Occipital lobe (tissue), 1 donor: ENCODE measurements at regions not wholly inside any gene's neighbourhood (a gene's known extent, or its start where the extent isn't known, plus 50 kb on each side); places are given as distances from the start of the nearest gene placed in this dataset.
"Not testable (repeated sequence)": the region's sequence is repeated elsewhere in the genome, so short reads cannot be mapped to it uniquely, and the experiment has no call there.

Experiments used
- DNase-seq: peaks from one replicate; lab custom pipeline; 2025; lab: John Stamatoyannopoulos, UW

DNA sequence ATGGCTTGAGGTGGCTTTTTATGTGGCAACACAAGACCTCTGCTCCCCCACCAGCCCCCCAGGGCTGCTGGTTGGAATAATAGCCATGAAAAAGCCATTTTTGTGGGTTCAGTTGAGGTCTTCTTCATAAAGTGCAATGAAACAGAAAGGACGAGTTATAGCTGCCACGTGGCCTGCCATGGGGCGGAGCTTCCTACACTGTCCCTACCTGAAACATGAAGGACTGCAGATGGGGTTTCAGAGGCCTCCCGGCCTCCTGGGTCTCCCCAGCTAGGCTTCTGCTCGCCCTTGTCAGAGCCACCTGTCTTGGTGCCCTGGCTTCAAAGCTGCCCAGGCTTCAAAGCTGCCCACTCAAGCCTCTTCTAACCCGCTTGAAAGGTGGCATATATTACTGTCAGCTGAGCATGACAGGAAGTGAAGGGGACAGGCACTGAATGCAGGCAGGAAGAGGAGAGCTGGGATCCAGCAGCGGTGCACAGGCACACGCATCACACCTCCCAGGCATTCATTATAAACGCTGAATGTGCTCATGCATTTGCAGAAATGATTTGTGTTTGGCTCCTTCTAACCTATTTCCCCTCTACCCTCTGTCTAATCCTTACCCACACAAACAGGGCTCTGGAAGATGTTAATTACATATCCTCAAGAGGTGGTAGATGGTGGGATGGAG, 245.9 kb upstream of the PODXL start:
- DNase-seq, result no peak

DNA sequence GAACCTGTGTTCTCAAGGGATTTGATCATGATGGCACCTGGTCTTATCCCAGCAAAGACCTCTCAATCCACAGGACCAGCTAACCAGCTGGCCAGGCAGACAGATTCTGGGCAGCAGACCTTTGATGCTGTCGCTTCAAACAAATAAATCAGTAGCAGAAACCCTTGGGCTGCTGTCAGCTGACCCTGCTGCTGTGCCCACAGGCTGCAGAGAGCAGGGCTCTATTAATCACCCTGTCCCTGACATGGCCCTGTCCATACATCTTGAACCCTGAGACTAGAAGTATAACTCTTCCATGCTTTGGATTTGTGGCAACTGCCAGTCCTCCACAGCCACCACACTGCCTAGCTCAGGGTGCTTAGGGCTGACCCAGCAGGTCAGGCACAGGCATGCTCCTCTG, 244.1 kb upstream of the PODXL start:
- no peak for DNase-seq

DNA sequence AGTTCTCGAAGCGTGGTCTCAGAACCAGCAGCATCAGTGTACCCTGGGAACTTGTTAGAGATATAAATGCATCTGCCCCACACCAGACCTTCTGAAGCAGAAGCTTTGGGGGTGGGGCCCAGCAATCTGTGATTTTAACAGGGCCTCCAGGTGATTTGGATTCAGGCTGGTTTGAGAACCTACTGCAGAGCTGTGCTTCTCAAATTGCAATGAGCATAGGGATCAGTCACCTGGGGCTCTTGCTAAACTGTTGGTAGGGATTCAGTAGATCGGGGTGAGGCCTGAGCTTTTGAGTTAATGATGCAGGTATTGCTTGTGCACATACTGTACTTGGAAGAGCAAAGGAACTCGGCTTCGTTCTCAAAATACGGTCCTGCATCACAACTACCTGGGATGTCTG, 243.6 kb upstream of the PODXL start:
- DNase-seq, result no peak

- DNase-seq, result no peak
Measured at GRCh38 chr7:131797841-131798240, 241.4 kb upstream of the PODXL start.

GRCh38 chr7:131795400-131795799, 239.0 kb upstream of the PODXL start:
- no peak for DNase-seq

DNA sequence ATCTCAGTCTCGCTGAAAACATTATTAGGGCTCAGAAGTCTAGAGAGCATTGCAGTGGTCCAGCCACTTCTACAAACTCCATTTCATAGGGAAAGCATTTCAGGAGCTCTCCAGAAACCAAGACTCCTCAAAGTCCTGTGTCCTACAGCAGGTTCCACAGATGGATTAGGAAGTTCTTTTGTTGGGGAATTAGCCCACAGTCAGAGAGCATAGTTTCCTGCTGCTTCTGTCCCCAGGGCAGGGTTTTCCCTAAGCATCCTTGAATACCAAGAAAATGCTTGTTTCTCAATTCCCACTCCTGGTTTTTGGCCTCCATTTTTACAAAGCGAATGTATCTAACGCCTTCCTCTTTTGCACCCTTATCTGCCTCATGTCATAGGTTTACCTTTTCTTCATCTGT, 235.9 kb upstream of the PODXL start:
- no peak for DNase-seq

GRCh38 chr7:131787101-131787500, 230.7 kb upstream of the PODXL start:
- no peak for DNase-seq

DNA sequence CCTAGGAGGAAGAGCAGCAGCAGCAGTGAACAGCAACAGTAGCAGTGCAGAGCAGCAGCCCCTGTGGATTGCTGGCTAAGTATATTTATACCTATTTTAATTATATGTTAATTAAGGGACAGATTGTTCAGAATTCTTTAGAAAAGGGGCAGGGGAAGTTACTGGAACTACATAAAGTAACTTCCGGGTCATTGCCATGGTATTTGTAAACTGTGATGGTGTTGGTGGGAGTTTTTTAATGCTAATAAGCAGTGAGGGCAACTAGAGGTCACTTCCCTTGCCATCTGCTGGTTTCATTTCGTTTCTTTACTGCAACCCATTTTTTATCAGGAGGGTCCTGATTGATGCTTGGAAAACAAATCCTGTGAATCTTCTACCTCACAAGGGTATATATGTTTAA, 229.8 kb upstream of the PODXL start:
- no peak for DNase-seq

- DNase-seq, result no peak
Measured at GRCh38 chr7:131778601-131779000, 222.2 kb upstream of the PODXL start.

DNA sequence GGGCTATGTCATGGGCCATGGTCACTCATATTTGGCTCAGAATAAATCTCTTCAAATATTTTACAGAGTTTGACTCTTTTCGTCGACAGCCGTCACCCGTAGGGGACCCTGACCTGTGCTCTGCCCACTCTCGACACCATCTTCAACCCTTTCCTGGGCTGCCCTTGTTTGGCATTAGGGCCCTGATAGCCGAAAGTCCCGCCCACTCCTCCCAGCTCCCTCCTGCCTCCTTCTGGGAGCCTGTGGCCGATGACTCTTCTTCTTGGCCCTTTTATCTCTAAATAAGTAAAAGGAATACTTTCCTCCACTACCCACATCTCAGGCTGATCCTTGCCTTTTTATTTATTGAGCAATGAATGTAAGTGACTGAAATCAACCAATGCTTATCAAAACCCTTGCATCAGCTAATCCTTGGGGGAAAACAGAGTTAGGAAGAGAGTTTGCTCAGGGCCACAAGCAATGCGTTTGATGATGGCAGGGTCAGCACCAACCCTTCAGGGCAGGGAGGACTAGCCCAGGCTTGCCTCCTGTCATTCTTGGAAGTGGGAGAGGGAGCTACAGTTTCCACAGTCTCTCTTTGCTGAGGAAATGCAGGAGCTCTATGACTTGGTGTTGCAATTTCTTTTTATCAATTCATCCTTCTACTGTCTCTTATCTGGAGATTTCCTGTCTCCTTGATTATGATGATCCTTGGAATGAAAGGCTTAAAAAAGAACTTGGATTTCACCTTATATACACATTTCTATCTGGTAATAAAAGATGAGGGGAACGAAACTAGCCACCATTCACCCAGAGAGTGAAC, 218.2 kb upstream of the PODXL start:
- DNase-seq, result no peak

DNA sequence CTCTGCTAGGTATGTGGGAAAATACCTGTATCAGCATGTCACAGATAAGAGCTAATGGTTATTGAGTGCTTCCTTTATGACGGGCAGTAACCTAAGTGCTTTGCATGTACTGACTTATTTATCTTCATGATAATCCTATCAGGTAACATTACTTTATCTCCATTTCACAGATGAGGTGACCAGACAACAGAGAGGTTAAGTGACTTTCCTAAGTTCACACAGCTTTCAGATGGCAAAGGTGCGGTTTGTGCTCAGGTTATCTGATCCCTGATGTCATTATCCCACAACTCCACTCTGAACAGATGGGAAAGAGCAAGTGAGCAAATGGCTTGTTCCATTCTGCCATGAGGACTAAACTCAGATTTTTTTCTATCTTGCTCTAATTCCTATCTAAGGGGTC, 217.0 kb upstream of the PODXL start:
- DNase-seq, result no peak

- DNase-seq, result no peak
Measured at GRCh38 chr7:131769241-131769640, 212.8 kb upstream of the PODXL start.

- DNase-seq, result no peak
Measured at GRCh38 chr7:131767591-131767990, 211.2 kb upstream of the PODXL start.

GRCh38 chr7:131765575-131765974, 209.1 kb upstream of the PODXL start:
- no peak for DNase-seq

DNA sequence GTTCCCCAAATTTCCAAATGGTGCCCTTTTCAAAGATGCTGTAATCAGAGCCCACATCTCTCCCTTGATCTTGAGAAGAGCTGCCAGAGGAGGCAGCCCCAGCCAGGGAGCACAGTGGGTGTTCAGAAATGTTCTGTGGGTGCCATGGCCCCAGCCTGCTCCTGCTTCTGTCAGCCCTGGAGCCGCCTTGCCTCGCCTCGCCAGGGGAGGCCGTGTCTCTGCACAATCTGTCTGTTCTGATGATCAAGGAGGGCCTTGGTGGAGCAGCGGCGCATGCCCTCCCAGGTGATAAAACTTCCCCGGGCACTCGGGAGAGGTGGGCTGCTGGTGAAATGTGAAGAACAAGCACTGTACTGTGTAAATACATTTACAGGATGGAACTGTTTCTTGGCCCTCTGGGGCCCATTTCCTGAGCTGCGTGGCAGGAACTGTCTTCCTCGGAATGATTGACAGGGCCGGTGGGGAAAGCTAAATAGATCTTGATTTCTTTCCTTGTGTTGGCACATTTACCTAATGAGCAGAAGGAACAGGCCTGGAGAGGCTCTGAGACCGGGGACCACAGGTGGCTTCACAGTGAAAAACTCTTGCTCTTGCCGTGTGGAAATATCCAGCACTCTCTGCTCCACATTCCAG, 207.8 kb upstream of the PODXL start:
- DNase-seq, result no peak

GRCh38 chr7:131762753-131763152, 206.3 kb upstream of the PODXL start:
- DNase-seq, result no peak

- DNase-seq, result not testable (repeated sequence)
Measured at GRCh38 chr7:131755801-131756200, 199.4 kb upstream of the PODXL start.

DNA sequence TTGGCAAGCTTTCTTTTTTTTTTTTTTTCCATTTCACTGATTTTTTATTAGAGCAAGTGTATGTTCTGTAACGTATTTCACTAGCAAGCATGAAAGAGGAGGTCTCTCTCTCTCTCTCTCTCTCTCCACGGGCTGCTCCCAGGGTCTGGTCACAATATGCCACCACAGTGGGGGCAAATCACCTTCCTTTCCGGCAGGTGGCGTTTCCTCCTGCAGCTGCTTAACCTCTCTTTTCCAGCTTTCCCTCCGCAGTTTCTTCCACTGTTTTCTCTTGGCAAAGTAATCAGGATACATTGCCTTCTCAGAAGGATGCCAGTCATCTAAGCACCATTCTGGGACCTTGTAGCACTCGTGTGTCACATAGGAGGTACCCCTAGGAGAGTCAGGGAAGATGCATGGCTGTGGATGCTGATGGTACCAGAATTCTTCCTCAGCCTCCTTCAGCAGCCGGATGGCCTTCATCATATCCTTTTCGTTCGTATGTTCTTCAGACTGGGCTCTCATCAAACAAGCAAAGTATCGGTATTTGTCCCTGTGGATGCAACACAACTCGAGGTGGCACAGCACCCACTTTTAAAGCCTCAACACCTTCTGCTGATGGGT, 197.3 kb upstream of the PODXL start:
- no peak for DNase-seq

GRCh38 chr7:131747658-131748232, 191.3 kb upstream of the PODXL start:
- no peak for DNase-seq

- DNase-seq, result no peak
Measured at GRCh38 chr7:131745390-131746248, 189.2 kb upstream of the PODXL start.

DNA sequence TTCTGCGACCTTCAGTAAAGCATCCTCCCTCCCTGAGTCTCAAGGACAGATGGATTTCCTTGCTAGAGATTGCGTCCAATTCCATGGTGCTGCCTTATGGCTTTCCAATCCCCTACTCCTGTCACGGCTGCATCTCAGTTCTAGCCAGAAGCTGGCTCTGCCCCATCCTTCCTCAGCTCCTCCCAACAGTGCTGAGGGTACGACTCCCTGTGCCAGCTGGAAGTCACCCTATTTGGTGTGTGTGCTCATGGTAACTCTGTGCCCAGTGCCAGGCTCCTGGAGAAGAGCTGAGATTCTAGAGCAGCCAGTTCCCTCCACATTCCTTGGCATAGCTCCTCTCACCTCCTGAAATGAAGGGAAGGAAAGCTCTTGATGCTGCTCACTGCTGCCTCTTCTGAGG, 185.0 kb upstream of the PODXL start:
- DNase-seq, result no peak
